ENCODE measurements at regions not wholly inside any gene's neighbourhood (a gene's known extent, or its start where the extent isn't known, plus 50 kb on each side); places are given as distances from the start of the nearest gene placed in this dataset.
"Not testable (repeated sequence)": the region's sequence is repeated elsewhere in the genome, so short reads cannot be mapped to it uniquely, and the experiment has no call there.

GRCh38 chr4:85187106-85187505 is 220.6 kb upstream of the WDFY3 start:
- Mint-ChIP-seq H3K9me3 (ENCODE audit: unreplicated experiment) (peaks cover 2% of the 10 kb centered on the region), H3K27ac (ENCODE audit: unreplicated experiment) (no peak overlapping the region), H3K27me3 (ENCODE audit: low read depth, unreplicated experiment) (no peaks in the 10 kb centered on the region), H3K4me3 (ENCODE audit: unreplicated experiment) (no peak overlapping the region), H3K4me1 (ENCODE audit: low read depth, unreplicated experiment) (no peaks in the 10 kb centered on the region), H3K36me3 (ENCODE audit: low read depth, unreplicated experiment) (no peaks in the 10 kb centered on the region)
- Histone ChIP-seq H3K4me1 (ENCODE audit: insufficient read depth, low read length) (no peaks in the 10 kb centered on the region), H3K9me3 (ENCODE audit: insufficient read depth, low read depth, low read length) (no peaks in the 10 kb centered on the region), H3K79me2 (ENCODE audit: insufficient read depth, low read length) (no peaks in the 10 kb centered on the region), H2AFZ (ENCODE audit: low read depth, low read length) (no peak overlapping the region), H3K36me3 (ENCODE audit: insufficient read depth, low read length) (no peaks in the 10 kb centered on the region), H3K27ac (ENCODE audit: low read depth, low read length) (no peak overlapping the region), H3K4me3 (ENCODE audit: insufficient read depth, low read depth, low read length) (no peak overlapping the region), H4K20me1 (ENCODE audit: insufficient read depth, low read length) (no peaks in the 10 kb centered on the region), H3K27me3 (ENCODE audit: insufficient read depth, low read length) (no peaks in the 10 kb centered on the region), H3K4me2 (ENCODE audit: low read length) (no peak overlapping the region), H3K9ac (ENCODE audit: low read length) (no peak overlapping the region)
- FAIRE-seq (no peak), DNase-seq (ENCODE audit: low read depth) (no peak)
- TF ChIP-seq CTCF (IDR thresholded peaks at IDR 0.05; ENCODE audit: insufficient read depth, low read depth, low read length) (no peak), EZH2 (IDR thresholded peaks at IDR 0.05; ENCODE audit: insufficient read depth, low read length) (no peak)

GRCh38 chr4:85196015-85196414 is 229.5 kb upstream of the WDFY3 start:
- H3K27ac ChIP-seq (ENCODE audit: low read depth, low read length); H3K36me3 Mint-ChIP-seq (ENCODE audit: low read depth, unreplicated experiment); H3K4me1 ChIP-seq (ENCODE audit: insufficient read depth, low read length); H3K9me3 ChIP-seq (ENCODE audit: insufficient read depth, low read depth, low read length); DNase-seq (ENCODE audit: low read depth); H3K36me3 ChIP-seq (ENCODE audit: insufficient read depth, low read length); H3K27me3 ChIP-seq (ENCODE audit: insufficient read depth, low read length); H3K9ac ChIP-seq (ENCODE audit: low read length); H3K27ac Mint-ChIP-seq (ENCODE audit: unreplicated experiment); H3K4me2 ChIP-seq (ENCODE audit: low read length); H4K20me1 ChIP-seq (ENCODE audit: insufficient read depth, low read length); H3K79me2 ChIP-seq (ENCODE audit: insufficient read depth, low read length); H3K4me3 ChIP-seq (ENCODE audit: insufficient read depth, low read depth, low read length); H2AFZ ChIP-seq (ENCODE audit: low read depth, low read length); H3K4me3 Mint-ChIP-seq (ENCODE audit: unreplicated experiment); H3K4me1 Mint-ChIP-seq (ENCODE audit: low read depth, unreplicated experiment); FAIRE-seq; H3K27me3 Mint-ChIP-seq (ENCODE audit: low read depth, unreplicated experiment): not testable (repeated sequence)
- peaks cover 10% of the 10 kb centered on the region for H3K9me3 Mint-ChIP-seq (ENCODE audit: unreplicated experiment)

- Histone ChIP-seq H3K27ac (ENCODE audit: low read depth, low read length) (no peak overlapping the region), H3K9ac (ENCODE audit: low read length) (no peak overlapping the region), H3K4me3 (ENCODE audit: insufficient read depth, low read depth, low read length) (no peak overlapping the region), H3K27me3 (ENCODE audit: insufficient read depth, low read length) (no peaks in the 10 kb centered on the region), H3K36me3 (ENCODE audit: insufficient read depth, low read length) (no peaks in the 10 kb centered on the region), H4K20me1 (ENCODE audit: insufficient read depth, low read length) (no peaks in the 10 kb centered on the region), H3K9me3 (ENCODE audit: insufficient read depth, low read depth, low read length) (peaks cover 2% of the 10 kb centered on the region), H3K4me1 (ENCODE audit: insufficient read depth, low read length) (no peaks in the 10 kb centered on the region), H3K79me2 (ENCODE audit: insufficient read depth, low read length) (no peaks in the 10 kb centered on the region), H2AFZ (ENCODE audit: low read depth, low read length) (no peak overlapping the region), H3K4me2 (ENCODE audit: low read length) (no peak overlapping the region)
- DNase-seq (ENCODE audit: low read depth) (no peak), FAIRE-seq (no peak)
- Mint-ChIP-seq H3K4me3 (ENCODE audit: unreplicated experiment) (no peak overlapping the region), H3K4me1 (ENCODE audit: low read depth, unreplicated experiment) (peaks cover 1% of the 10 kb centered on the region), H3K27me3 (ENCODE audit: low read depth, unreplicated experiment) (no peaks in the 10 kb centered on the region), H3K36me3 (ENCODE audit: low read depth, unreplicated experiment) (no peaks in the 10 kb centered on the region), H3K9me3 (ENCODE audit: unreplicated experiment) (peaks cover 8% of the 10 kb centered on the region), H3K27ac (ENCODE audit: unreplicated experiment) (no peak overlapping the region)
- TF ChIP-seq EZH2 (IDR thresholded peaks at IDR 0.05; ENCODE audit: insufficient read depth, low read length) = no peak
- TF ChIP-seq CTCF (IDR thresholded peaks at IDR 0.05; ENCODE audit: insufficient read depth, low read depth, low read length) = no peak
These were observed 233.6 kb upstream of the WDFY3 start for GRCh38 chr4:85200106-85200505.
